ENCODE measurements at regions not wholly inside any gene's neighbourhood (a gene's known extent, or its start where the extent isn't known, plus 50 kb on each side); places are given as distances from the start of the nearest gene placed in this dataset.
"Not testable (repeated sequence)": the region's sequence is repeated elsewhere in the genome, so short reads cannot be mapped to it uniquely, and the experiment has no call there.

- H3K36me3 Mint-ChIP-seq: no peaks in the 10 kb centered on the region
- ATAC-seq: no peak
- DNase-seq (ENCODE audit: low spot score in 2 of 2): no peak
- H3K9me3 Mint-ChIP-seq: no peaks in the 10 kb centered on the region
- no peak overlapping the region for H3K27ac Mint-ChIP-seq
Measured at GRCh38 chr10:8661886-8662285, 607.4 kb downstream of the GATA3 start.

- Mint-ChIP-seq H3K9me3 (no peaks in the 10 kb centered on the region), H3K36me3 (peaks cover 0 to 4% of the 10 kb centered on the region in 2 donors)
- no peak for ATAC-seq
Measured at GRCh38 chr10:8663131-8663530, 608.6 kb downstream of the GATA3 start.

GRCh38 chr10:8665322-8665721 lies 610.8 kb downstream of the GATA3 start:
- DNase-seq (ENCODE audit: low spot score in 2 of 2) (no peak), ATAC-seq (no peak)
- no peaks in the 10 kb centered on the region for H3K9me3 Mint-ChIP-seq
- H3K27ac Mint-ChIP-seq: no peak overlapping the region
- peaks cover 0 to 6% of the 10 kb centered on the region in 2 donors for H3K36me3 Mint-ChIP-seq

More at GRCh38 chr10:8663131-8663530, 608.6 kb downstream of the GATA3 start:
- H3K27ac Mint-ChIP-seq: no peak overlapping the region
- no peak for DNase-seq (ENCODE audit: low spot score in 2 of 2)

GRCh38 chr10:8670461-8670860 lies 616.0 kb downstream of the GATA3 start:
- H3K36me3 Mint-ChIP-seq: peaks cover 0 to 15% of the 10 kb centered on the region in 2 donors
- no peak overlapping the region for H3K27ac Mint-ChIP-seq
- H3K9me3 Mint-ChIP-seq: peaks cover 7 to 11% of the 10 kb centered on the region in 2 donors
- ATAC-seq (no peak), DNase-seq (ENCODE audit: low spot score in 2 of 2) (no peak)

- DNase-seq (ENCODE audit: low spot score in 2 of 2): no peak
- H3K9me3 Mint-ChIP-seq: peaks cover 7 to 11% of the 10 kb centered on the region in 2 donors
- H3K36me3 Mint-ChIP-seq: peaks cover 0 to 9% of the 10 kb centered on the region in 2 donors
- ATAC-seq: no peak
- H3K27ac Mint-ChIP-seq: no peak overlapping the region
Measured at GRCh38 chr10:8674230-8674629, 619.7 kb downstream of the GATA3 start.

GRCh38 chr10:8677642-8678041 lies 623.2 kb downstream of the GATA3 start:
- H3K27ac Mint-ChIP-seq: no peak overlapping the region
- ATAC-seq: no peak
- H3K9me3 Mint-ChIP-seq: peaks cover under 1 to 3% of the 10 kb centered on the region in 2 donors
- no peaks in the 10 kb centered on the region for H3K36me3 Mint-ChIP-seq
- DNase-seq (ENCODE audit: low spot score in 2 of 2): no peak

GRCh38 chr10:8684916-8685315 lies 630.4 kb downstream of the GATA3 start:
- not testable (repeated sequence) for DNase-seq (ENCODE audit: low spot score in 2 of 2); ATAC-seq; H3K27ac Mint-ChIP-seq; H3K9me3 Mint-ChIP-seq; H3K36me3 Mint-ChIP-seq

- Mint-ChIP-seq H3K27ac (no peak overlapping the region), H3K36me3 (peaks cover 0 to 4% of the 10 kb centered on the region in 2 donors), H3K9me3 (no peaks in the 10 kb centered on the region)
- DNase-seq (ENCODE audit: low spot score in 2 of 2) (no peak), ATAC-seq (no peak)
Measured at GRCh38 chr10:8688881-8689280, 634.4 kb downstream of the GATA3 start.

GRCh38 chr10:8691498-8692017 lies 637.1 kb downstream of the GATA3 start:
- ATAC-seq: no peak
- no peak for DNase-seq (ENCODE audit: low spot score in 2 of 2)
- Mint-ChIP-seq H3K9me3 (no peaks in the 10 kb centered on the region), H3K27ac (no peak overlapping the region), H3K36me3 (no peaks in the 10 kb centered on the region)

GRCh38 chr10:8693635-8694034 lies 639.1 kb downstream of the GATA3 start:
- not testable (repeated sequence) for ATAC-seq; H3K27ac Mint-ChIP-seq; DNase-seq (ENCODE audit: low spot score in 2 of 2); H3K9me3 Mint-ChIP-seq; H3K36me3 Mint-ChIP-seq

GRCh38 chr10:8696746-8697145 lies 642.3 kb downstream of the GATA3 start:
- no peak for ATAC-seq
- Mint-ChIP-seq H3K9me3 (peaks cover 0 to 3% of the 10 kb centered on the region in 2 donors), H3K27ac (no peak overlapping the region), H3K36me3 (peaks cover 0 to 9% of the 10 kb centered on the region in 2 donors)
- DNase-seq (ENCODE audit: low spot score in 2 of 2): no peak

- no peak overlapping the region for H3K27ac Mint-ChIP-seq
- H3K36me3 Mint-ChIP-seq: peaks cover 0 to 9% of the 10 kb centered on the region in 2 donors
- ATAC-seq (no peak), DNase-seq (ENCODE audit: low spot score in 2 of 2) (no peak)
- peaks cover 0 to 3% of the 10 kb centered on the region in 2 donors for H3K9me3 Mint-ChIP-seq
Measured at GRCh38 chr10:8700689-8701088, 646.2 kb downstream of the GATA3 start.

- ATAC-seq (no peak), DNase-seq (ENCODE audit: low spot score in 2 of 2) (no peak)
- H3K9me3 Mint-ChIP-seq: peaks cover 0 to 3% of the 10 kb centered on the region in 2 donors
- no peak overlapping the region for H3K27ac Mint-ChIP-seq
- peaks cover 0 to 9% of the 10 kb centered on the region in 2 donors for H3K36me3 Mint-ChIP-seq
Measured at GRCh38 chr10:8702181-8702580, 647.7 kb downstream of the GATA3 start.

- no peaks in the 10 kb centered on the region for H3K9me3 Mint-ChIP-seq
- no peak overlapping the region for H3K27ac Mint-ChIP-seq
- ATAC-seq (no peak), DNase-seq (ENCODE audit: low spot score in 2 of 2) (no peak)
- H3K36me3 Mint-ChIP-seq: no peaks in the 10 kb centered on the region
Measured at GRCh38 chr10:8705415-8705814, 650.9 kb downstream of the GATA3 start.

GRCh38 chr10:8712656-8713055 lies 658.2 kb downstream of the GATA3 start:
- H3K9me3 Mint-ChIP-seq: peaks cover 0 to 3% of the 10 kb centered on the region in 2 donors
- ATAC-seq (no peak), DNase-seq (ENCODE audit: low spot score in 2 of 2) (no peak)
- peaks cover 0 to 4% of the 10 kb centered on the region in 2 donors for H3K36me3 Mint-ChIP-seq
- H3K27ac Mint-ChIP-seq: no peak overlapping the region

GRCh38 chr10:8719971-8720370 lies 665.5 kb downstream of the GATA3 start:
- Mint-ChIP-seq H3K36me3 (peaks cover 16 to 23% of the 10 kb centered on the region in 2 donors), H3K27ac (no peak overlapping the region), H3K9me3 (peaks cover 12 to 25% of the 10 kb centered on the region in 2 donors)
- no peak for ATAC-seq
- no peak for DNase-seq (ENCODE audit: low spot score in 2 of 2)

- DNase-seq (ENCODE audit: low spot score in 2 of 2) (no peak), ATAC-seq (no peak)
- H3K9me3 Mint-ChIP-seq: peaks cover 12 to 22% of the 10 kb centered on the region in 2 donors
- no peak overlapping the region for H3K27ac Mint-ChIP-seq
- peaks cover 16 to 19% of the 10 kb centered on the region in 2 donors for H3K36me3 Mint-ChIP-seq
Measured at GRCh38 chr10:8721650-8722049, 667.2 kb downstream of the GATA3 start.

GRCh38 chr10:8722835-8723234 lies 668.3 kb downstream of the GATA3 start:
- ATAC-seq: no peak
- H3K36me3 Mint-ChIP-seq: peaks cover 16 to 19% of the 10 kb centered on the region in 2 donors

More at GRCh38 chr10:8722835-8723234, 668.3 kb downstream of the GATA3 start:
- Mint-ChIP-seq H3K9me3 (peaks cover 12 to 22% of the 10 kb centered on the region in 2 donors), H3K27ac (no peak overlapping the region)
- DNase-seq (ENCODE audit: low spot score in 2 of 2): no peak

Measured in activated naive CD4-positive, alpha-beta T cell treated with anti-CD3 and anti-CD28 coated beads, Interleukin-2, amount 50 U/mL, for 72 hours (primary cell).